H9 (cell line): ENCODE measurements at regions not wholly inside any gene's neighbourhood (a gene's known extent, or its start where the extent isn't known, plus 50 kb on each side); places are given as distances from the start of the nearest gene placed in this dataset.

Experiments used
- DNase-seq: peaks from one replicate; pipeline ENCODE4 v3.0.0-alpha.2; 2017
- H2AFZ ChIP-seq: one replicate; pipeline ENCODE4 v1.6.1; 2013; ENCODE audit warnings: mild to moderate bottlenecking, low read length, control low read depth, moderate library complexity
- H2AK5ac ChIP-seq: 2 replicates; pipeline ENCODE4 v1.6.1; 2013; ENCODE audit warnings: low read length, control low read depth, mixed read lengths; ENCODE audit not compliant: insufficient read length
- H2BK120ac ChIP-seq: one replicate; pipeline ENCODE4 v1.6.1; 2013; ENCODE audit warnings: low read depth, mild to moderate bottlenecking, low read length, control low read depth, inconsistent platforms; ENCODE audit not compliant: poor library complexity, severe bottlenecking
- H2BK12ac ChIP-seq: 2 replicates; pipeline ENCODE4 v1.6.1; 2013; ENCODE audit warnings: low read length, control low read depth, mixed read lengths, low read depth; ENCODE audit not compliant: insufficient read length
- H2BK15ac ChIP-seq: 2 replicates; pipeline ENCODE4 v1.6.1; 2013; ENCODE audit warnings: low read depth, low read length, control low read depth
- H2BK20ac ChIP-seq: one replicate; pipeline ENCODE4 v1.6.1; 2013; ENCODE audit warnings: low read depth, mild to moderate bottlenecking, low read length, control low read depth, inconsistent platforms; ENCODE audit not compliant: poor library complexity, severe bottlenecking
- H2BK5ac ChIP-seq: 2 replicates; pipeline ENCODE4 v1.6.1; 2013; ENCODE audit warnings: low read length, control low read depth, mixed read lengths; ENCODE audit not compliant: insufficient read length
- H3K14ac ChIP-seq: 2 replicates; pipeline ENCODE4 v1.6.1; 2013; ENCODE audit warnings: low read length, control low read depth; ENCODE audit not compliant: insufficient read depth
- H3K18ac ChIP-seq: 2 replicates; pipeline ENCODE4 v1.6.1; 2013; ENCODE audit warnings: low read depth, mild to moderate bottlenecking, mixed read lengths, low read length, control low read depth; ENCODE audit not compliant: insufficient read length
- H3K23ac ChIP-seq: 2 replicates; pipeline ENCODE4 v1.6.1; 2013; ENCODE audit warnings: low read length, control low read depth, mixed read lengths, low read depth; ENCODE audit not compliant: insufficient read length
- H3K23me2 ChIP-seq: 2 replicates; pipeline ENCODE4 v1.6.1; 2013; ENCODE audit warnings: low read depth, mild to moderate bottlenecking, mixed read lengths, low read length, control low read depth; ENCODE audit not compliant: insufficient read length, poor library complexity, severe bottlenecking
- H3K27ac ChIP-seq: 2 replicates; pipeline ENCODE4 v1.5.1; 2013; ENCODE audit warnings: low read length, control low read depth, mixed read lengths, low read depth; ENCODE audit not compliant: insufficient read length
- H3K27me3 ChIP-seq: 2 replicates; pipeline ENCODE4 v1.6.1; 2013; ENCODE audit warnings: low read length, control low read depth, inconsistent platforms; ENCODE audit not compliant: insufficient read depth
- H3K4ac ChIP-seq: 2 replicates; pipeline ENCODE4 v1.6.1; 2013; ENCODE audit warnings: low read depth, mild to moderate bottlenecking, control low read depth, inconsistent platforms, low read length, moderate library complexity
- H3K4me1 ChIP-seq: 2 replicates; pipeline ENCODE4 v1.6.1; 2013; ENCODE audit warnings: low read length, control low read depth, inconsistent platforms; ENCODE audit not compliant: insufficient read depth
- H3K4me2 ChIP-seq: 2 replicates; pipeline ENCODE4 v1.6.1; 2013; ENCODE audit warnings: low read length, control low read depth, mixed read lengths; ENCODE audit not compliant: insufficient read length, insufficient read depth
- H3K56ac ChIP-seq: 2 replicates; pipeline ENCODE4 v1.6.1; 2013; ENCODE audit warnings: low read depth, mild to moderate bottlenecking, mixed read lengths, low read length, control low read depth; ENCODE audit not compliant: insufficient read length
- H3K79me1 ChIP-seq: 2 replicates; pipeline ENCODE4 v1.6.1; 2013; ENCODE audit warnings: low read depth, mild to moderate bottlenecking, moderate library complexity, low read length, control low read depth, inconsistent platforms; ENCODE audit not compliant: insufficient read depth, poor library complexity, severe bottlenecking
- H3K79me2 ChIP-seq: 2 replicates; pipeline ENCODE4 v1.6.1; 2013; ENCODE audit warnings: low read length, control low read depth, inconsistent platforms; ENCODE audit not compliant: insufficient read depth
- H3K9ac ChIP-seq: 2 replicates; pipeline ENCODE4 v1.6.1; 2013; ENCODE audit warnings: low read length, control low read depth, mixed read lengths; ENCODE audit not compliant: insufficient read length; ENCODE audit errors: extremely low read depth
- H3K9me3 ChIP-seq: one replicate; pipeline ENCODE4 v1.6.1; 2013; ENCODE audit warnings: low read depth, low read length, inconsistent platforms; ENCODE audit not compliant: control insufficient read depth
- H3T11ph ChIP-seq: one replicate; pipeline ENCODE4 v1.6.1; 2013; ENCODE audit warnings: mild to moderate bottlenecking, low read length, control low read depth, inconsistent platforms
- H4K20me1 ChIP-seq: one replicate; pipeline ENCODE4 v1.6.1; 2013; ENCODE audit not compliant: control insufficient read depth, insufficient read length, insufficient read depth
- H4K5ac ChIP-seq: 2 replicates; pipeline ENCODE4 v1.6.1; 2013; ENCODE audit warnings: low read depth, mild to moderate bottlenecking, mixed read lengths, low read length, control low read depth; ENCODE audit not compliant: insufficient read length
- H4K8ac ChIP-seq: replicated peaks from 2 replicates; pipeline ENCODE4 v1.6.1; 2013; ENCODE audit warnings: low read length, control low read depth, mixed read lengths, low read depth; ENCODE audit not compliant: insufficient read length
- H4K91ac ChIP-seq: 2 replicates; pipeline ENCODE4 v1.6.1; 2013; ENCODE audit warnings: low read depth, mild to moderate bottlenecking, moderate library complexity, mixed read lengths, low read length, control low read depth; ENCODE audit not compliant: insufficient read length
- H3K27ac Mint-ChIP-seq, 3 experiments: 2 replicates in 2 of 3; 3 replicates in 1 of 3; pipeline ENCODE4 v1.8.0; 2020 to 2021; ENCODE audit warnings: mixed read lengths in 3 of 3, mild to moderate bottlenecking in 1 of 3, moderate library complexity in 1 of 3
- H3K27me3 Mint-ChIP-seq: 2 replicates; pipeline ENCODE4 v1.8.0; 2021; ENCODE audit warnings: low read depth, mild to moderate bottlenecking, moderate library complexity, mixed read lengths
- H3K36me3 Mint-ChIP-seq, 3 experiments: 2 replicates in 2 of 3; 3 replicates in 1 of 3; pipeline ENCODE4 v1.8.0; 2020 to 2021; ENCODE audit warnings: low read depth in 3 of 3, mixed read lengths in 3 of 3; ENCODE audit not compliant: insufficient read depth in 1 of 3
- H3K4me1 Mint-ChIP-seq, 2 experiments: 2 replicates each; pipeline ENCODE4 v1.8.0; 2020; ENCODE audit warnings: mixed read lengths in 2 of 2
- H3K4me3 Mint-ChIP-seq, 2 experiments: 2 replicates in 1 of 2; 3 replicates in 1 of 2; pipeline ENCODE4 v1.8.0; 2020 to 2021; ENCODE audit warnings: mild to moderate bottlenecking in 2 of 2, mixed read lengths in 2 of 2, moderate library complexity in 1 of 2
- H3K9me3 Mint-ChIP-seq, 2 experiments: 2 replicates in 1 of 2; 3 replicates in 1 of 2; pipeline ENCODE4 v1.8.0; 2020; ENCODE audit warnings: mild to moderate bottlenecking in 2 of 2, mixed read lengths in 2 of 2, moderate library complexity in 1 of 2
- CTCF ChIP-seq: fragments of 200-600 bp; sonication (generic); conservative IDR thresholded peaks from 3 replicates; pipeline ENCODE4 v1.8.0; 2021; ENCODE audit warnings: antibody characterized with exemption, mild to moderate bottlenecking

GRCh38 chr4:170691168-170691567 is 601.4 kb upstream of the AADAT start:
- H3K27me3 ChIP-seq, result no peaks in the 10 kb centered on the region
- H3K36me3 Mint-ChIP-seq, result peaks cover 0 to 14% (median 7%) of the 10 kb centered on the region in 3 experiments; a peak in 5 of 7 replicates
- H4K5ac ChIP-seq, result no peak overlapping the region
- no peak overlapping the region for H2BK15ac ChIP-seq
- H3K27ac Mint-ChIP-seq, result no peak overlapping the region
- H3K4me3 Mint-ChIP-seq, result no peak overlapping the region
- no peak overlapping the region for H2BK120ac ChIP-seq
- H2BK20ac ChIP-seq, result no peak overlapping the region
- no peak overlapping the region for H4K8ac ChIP-seq
- H3K27me3 Mint-ChIP-seq, result no peaks in the 10 kb centered on the region
- no peak overlapping the region for H3K9ac ChIP-seq
- H3K14ac ChIP-seq, result no peak overlapping the region
- no peak overlapping the region for H2AK5ac ChIP-seq
- no peak overlapping the region for H3T11ph ChIP-seq
- no peaks in the 10 kb centered on the region; a peak in 2 of 4 replicates for H3K4me1 Mint-ChIP-seq
- no peak overlapping the region for H3K4ac ChIP-seq
- peaks cover 6 to 10% of the 10 kb centered on the region in 2 experiments for H3K9me3 Mint-ChIP-seq
- no peak overlapping the region for H3K27ac ChIP-seq
- no peak overlapping the region for H3K4me2 ChIP-seq
- H2BK12ac ChIP-seq, result no peak overlapping the region
- no peaks in the 10 kb centered on the region for H4K20me1 ChIP-seq
- H3K79me1 ChIP-seq, result no peaks in the 10 kb centered on the region
- no peak overlapping the region for H2AFZ ChIP-seq
- no peak overlapping the region for H3K23ac ChIP-seq
- no peak overlapping the region for H3K18ac ChIP-seq
- no peaks in the 10 kb centered on the region for H3K79me2 ChIP-seq
- H3K9me3 ChIP-seq, result no peaks in the 10 kb centered on the region
- no peaks in the 10 kb centered on the region for H3K4me1 ChIP-seq
- H3K56ac ChIP-seq, result no peak overlapping the region
- H4K91ac ChIP-seq, result no peak overlapping the region
- no peak for TF ChIP-seq CTCF
- no peak overlapping the region for H2BK5ac ChIP-seq
- DNase-seq, result no peak
- H3K23me2 ChIP-seq, result no peaks in the 10 kb centered on the region
